GM21529 (cell line): ENCODE measurements at regions not wholly inside any gene's neighbourhood (a gene's known extent, or its start where the extent isn't known, plus 50 kb on each side); places are given as distances from the start of the nearest gene placed in this dataset.
"Not testable (repeated sequence)": the region's sequence is repeated elsewhere in the genome, so short reads cannot be mapped to it uniquely, and the experiment has no call there.

Source experiments
- ATAC-seq: cut with Tn5 transposase; IDR thresholded peaks from one replicate; pipeline ENCODE4 v1.9.1; 2021; ENCODE audit not compliant: unreplicated experiment

DNA sequence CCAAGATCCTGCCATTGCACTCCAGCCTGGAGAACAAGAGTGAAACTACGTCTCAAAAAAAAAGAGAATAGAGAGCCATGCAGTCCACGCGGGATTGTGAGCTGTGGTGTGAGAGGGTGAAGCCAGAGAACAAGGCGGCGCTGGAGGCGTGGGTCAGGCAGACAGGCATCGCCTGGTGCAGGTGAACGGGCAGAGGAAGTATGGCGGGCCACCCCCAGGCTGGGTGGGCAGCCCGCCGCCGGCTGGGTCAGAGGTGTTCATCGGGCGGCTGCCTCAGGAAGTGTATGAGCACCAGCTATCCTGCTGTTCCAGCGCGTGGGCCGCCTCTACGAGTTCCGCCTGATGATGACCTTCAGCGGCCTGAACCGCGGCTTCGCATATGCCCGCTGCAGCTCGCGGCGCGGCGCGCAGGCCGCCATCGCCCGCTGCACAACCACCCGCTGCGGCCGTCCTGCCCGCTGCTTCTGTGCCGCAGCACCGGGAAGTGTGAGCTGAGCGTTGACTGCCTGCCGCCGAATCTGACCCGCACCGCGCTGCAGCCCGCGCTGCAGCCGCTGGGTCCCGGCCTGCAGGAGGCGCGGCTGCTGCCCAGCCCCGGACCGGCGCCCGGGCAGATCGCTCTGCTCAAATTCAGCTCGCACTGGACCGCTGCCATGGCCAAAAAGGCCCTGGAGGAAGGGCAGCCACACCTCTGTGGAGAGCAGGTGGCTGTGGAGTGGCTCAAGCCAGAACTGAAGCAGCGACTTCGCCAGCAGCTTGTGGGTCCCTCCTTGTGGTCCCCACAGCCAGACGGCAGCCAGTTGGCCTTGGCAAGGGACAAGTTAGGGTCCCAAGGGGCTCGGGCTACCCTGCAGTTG, 95.5 kb upstream of the PLEKHM1 start:
- peak; percentile 26 for ATAC-seq

- ATAC-seq = not testable (repeated sequence)
Observed at GRCh38 chr17:45586651-45586934, 96.1 kb upstream of the PLEKHM1 start.

GRCh38 chr17:45592433-45592923, 102.0 kb upstream of the PLEKHM1 start:
- peak; percentile 49 for ATAC-seq

DNA sequence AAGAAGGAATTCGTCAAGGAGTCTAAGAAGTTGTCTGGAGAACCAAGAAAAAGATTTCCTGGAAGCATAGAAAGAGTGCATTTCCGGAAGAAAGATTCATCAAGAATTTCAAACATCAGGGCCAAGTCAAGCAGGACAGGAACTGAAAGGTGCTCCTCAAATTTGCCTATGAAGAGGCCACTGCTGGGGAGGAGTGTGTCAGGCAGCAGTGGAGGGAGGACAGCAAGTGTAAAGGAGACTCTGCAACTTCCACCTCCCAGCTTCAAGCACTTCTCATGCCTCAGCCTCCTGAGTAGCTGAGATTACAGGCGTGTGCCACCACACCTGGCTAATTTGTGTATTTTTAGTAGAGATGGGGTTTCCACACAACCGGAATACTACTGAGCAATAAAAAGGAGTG, 105.8 kb upstream of the PLEKHM1 start:
- ATAC-seq = not testable (repeated sequence)

DNA sequence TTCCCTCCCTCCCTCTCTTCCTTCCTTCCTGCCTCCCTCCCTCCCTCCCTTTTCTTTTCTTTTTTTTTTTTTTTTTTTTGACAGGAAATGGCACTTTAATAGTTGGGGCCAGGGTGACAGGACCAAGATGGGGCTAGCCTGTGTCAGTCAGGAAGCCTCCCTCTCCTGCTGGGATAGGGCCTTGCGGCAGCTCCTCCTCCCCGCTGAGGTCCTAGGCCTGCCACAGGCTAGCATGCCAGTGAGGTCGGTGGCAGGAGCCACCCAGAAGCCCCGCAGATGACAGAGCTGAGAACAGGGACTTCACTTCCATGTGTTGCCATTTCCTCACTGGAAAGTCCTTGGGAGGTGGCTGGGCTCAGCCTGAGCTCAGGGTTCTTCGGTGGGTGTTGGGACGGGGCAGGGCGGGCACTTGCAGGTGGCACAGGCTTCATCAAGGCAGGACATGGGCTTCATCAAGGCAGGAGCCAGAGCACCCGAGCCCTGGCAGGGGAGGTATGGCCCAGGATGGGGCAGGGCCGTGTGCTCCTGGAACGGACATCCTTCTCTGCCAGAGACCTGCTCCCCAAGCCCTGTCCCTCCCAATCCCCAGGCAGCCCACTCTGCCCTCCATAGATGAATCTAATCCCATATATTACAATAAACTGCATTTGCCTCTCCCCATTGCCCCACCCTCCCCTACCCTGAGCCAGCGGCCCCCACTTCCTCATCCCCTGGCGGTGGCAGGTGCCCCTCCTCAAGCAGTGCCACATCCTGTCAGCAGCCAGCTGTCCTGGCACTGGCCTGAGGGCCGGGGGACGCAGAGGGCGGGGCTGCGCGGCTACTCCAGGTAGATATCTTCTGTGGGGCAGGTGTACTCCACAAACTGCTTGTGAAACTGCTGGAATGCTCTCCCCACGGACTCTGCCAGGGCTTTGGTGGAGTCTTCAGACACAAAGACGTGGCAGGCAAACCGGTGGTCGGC, 109.8 kb upstream of the PLEKHM1 start:
- not testable (repeated sequence) for ATAC-seq

DNA sequence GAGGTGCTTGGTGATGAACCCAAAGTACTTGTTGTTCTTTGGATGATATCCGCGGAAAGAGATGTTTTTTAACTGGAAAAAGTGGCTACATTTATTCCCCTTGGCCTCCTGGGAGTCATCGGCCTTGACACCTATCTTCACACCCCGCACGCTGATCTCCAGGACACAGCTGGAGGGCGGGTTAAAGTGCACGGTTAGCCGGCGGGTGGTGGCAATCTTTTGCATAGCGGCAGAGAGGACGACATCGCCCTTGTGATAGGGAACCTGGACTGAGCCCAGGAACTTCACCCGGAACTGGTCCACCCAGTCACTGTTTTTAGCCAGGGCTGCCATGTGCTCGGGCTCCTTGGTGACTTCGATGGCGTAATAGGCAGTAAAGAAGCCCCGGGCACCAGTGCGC, 110.5 kb upstream of the PLEKHM1 start:
- not testable (repeated sequence) for ATAC-seq

DNA sequence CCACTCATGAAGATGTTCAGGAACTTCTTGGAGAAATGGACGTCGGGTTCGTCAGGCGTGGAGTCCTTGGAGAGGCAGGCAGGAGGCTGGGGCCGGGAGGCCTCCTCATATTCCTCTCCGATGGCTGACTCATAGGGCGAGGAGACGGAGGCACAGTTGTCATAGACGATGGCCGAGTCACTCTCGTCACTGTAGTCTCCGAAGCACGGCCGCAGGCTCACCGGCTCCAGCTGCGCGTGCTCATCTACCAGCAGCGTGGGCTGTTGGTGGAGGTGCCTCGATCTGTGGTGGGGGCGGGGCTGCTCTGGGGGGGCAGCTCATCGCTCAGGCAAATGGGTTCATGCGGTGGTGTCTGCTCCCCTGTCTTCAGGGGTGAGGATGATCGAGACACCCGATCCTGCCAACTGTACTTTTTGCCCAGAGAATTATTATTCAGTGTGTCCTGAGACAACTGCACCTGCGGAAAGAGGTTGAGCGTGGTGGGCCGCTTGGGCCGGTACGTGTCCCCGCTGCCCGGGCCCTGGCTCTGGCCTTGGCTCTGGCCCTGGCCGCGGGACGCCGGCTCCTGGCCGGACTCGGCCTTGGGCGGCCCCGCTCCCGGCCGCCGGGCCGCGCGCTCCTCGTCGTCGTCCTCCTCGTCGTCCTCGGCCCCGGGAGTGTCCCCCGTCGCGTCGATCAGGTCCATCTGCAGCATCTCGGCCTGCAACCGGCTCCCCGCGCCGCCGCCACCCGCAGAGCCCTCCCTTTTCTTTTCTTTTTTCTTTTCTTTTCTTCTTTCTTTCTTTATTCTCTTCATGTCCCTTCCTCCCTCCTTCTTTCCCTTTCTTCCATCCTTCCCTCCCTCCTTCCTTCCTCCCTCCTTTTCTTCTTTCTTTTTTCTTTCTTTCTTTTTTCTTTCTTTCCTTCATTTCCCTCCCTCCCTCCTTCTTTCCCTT, 111.4 kb upstream of the PLEKHM1 start:
- not testable (repeated sequence) for ATAC-seq

DNA sequence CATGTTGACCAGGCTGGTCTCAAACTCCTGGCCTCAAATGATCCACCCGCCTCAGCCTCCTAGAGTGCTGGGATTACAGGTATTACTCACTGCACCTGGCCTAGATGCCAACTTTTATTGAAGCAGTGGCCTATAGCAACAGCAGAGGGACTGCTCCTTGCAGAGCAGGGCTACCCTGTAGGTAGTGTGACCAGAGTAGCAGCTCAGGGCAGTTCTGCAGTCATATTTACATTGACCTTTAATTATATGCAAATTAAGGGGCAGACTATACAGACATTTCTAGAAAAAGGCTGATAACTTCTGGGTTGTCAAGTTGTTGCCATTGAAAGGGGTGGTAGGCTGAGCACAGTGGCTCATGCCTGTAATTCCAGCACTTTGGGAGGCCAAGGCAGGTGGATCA, 115.2 kb upstream of the PLEKHM1 start:
- ATAC-seq = not testable (repeated sequence)

DNA sequence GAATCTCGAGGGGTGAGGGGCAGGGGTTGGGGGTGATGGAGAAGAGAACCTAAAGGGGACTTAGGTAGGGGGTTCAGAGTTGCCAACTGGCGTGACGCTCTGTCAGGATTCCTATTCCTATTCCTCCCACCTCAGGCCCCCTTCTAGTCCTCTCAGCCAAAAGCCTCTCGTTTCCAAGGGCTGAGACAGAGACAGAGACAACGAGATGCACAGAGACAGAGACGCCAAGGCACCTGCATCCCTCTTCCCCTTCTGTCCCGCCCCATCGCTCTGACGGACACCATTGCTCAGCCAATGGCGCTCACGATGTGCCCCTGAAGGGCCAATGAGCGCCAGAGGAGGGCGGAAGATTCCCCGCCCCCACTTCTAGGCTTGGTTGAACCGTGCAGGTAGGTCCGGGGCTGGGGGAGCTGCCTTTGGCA, 129.5 kb upstream of the PLEKHM1 start:
- peak; percentile 98 for ATAC-seq

DNA sequence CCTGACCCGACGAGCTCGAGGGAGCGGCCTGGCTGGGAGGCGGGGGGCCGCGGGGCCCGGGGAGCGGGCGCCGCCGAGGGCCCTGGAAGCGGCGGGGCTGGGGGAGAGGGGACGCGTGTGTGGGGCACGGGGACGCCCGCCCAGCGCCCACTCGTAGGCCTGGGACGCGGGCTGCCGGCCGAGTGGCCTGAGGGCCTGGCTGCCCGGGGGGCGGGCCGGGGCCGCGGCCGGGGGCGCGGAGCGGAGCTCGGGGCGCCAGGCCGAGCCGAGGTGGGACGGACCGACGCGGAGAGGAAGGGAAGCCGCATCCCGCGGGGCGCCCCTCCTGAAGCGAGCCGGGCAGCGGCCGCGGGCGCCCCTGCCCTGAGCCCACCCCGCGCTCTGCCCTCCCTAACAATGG, 129.9 kb upstream of the PLEKHM1 start:
- peak; percentile 34 for ATAC-seq

DNA sequence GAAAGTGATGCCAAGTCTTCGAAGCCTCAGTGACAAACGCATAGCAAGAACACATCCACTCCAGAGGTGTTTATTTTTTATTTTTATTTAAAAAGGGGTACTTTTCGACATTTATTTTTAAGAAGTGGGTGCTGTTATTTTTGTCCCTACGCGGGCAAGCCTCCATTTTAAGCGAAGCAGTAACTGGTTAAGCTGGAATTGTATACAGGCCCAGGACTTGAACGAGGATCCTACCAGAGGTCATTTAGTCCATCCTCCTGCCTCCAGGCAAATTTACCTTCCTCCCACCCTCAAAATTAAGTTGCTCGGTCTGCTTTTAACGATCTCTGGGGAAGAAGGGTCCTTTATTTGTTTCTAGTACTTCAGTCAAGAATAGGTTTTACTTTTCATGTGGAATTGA, 130.6 kb upstream of the PLEKHM1 start:
- ATAC-seq = not testable (repeated sequence)

DNA sequence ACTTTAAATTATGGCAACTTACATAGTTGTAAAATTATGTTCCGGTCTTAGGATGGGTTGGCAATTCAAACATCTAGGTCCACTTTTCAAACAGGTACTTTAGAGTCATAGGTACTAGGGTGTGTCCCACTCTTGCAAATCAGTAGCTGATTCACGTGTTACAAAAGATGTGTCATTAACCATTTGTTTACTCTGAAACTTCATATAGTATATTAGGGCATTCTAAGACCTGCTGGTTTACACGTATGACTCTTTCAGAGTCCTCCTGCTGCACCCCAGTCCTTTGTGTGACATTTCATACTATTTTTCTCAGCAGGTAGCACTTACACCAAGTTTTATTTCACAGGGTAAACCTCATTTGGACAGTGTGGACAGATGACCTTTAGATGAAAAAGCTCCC, 131.8 kb upstream of the PLEKHM1 start:
- not testable (repeated sequence) for ATAC-seq

GRCh38 chr17:45628019-45628418, 137.5 kb upstream of the PLEKHM1 start:
- ATAC-seq = no peak

DNA sequence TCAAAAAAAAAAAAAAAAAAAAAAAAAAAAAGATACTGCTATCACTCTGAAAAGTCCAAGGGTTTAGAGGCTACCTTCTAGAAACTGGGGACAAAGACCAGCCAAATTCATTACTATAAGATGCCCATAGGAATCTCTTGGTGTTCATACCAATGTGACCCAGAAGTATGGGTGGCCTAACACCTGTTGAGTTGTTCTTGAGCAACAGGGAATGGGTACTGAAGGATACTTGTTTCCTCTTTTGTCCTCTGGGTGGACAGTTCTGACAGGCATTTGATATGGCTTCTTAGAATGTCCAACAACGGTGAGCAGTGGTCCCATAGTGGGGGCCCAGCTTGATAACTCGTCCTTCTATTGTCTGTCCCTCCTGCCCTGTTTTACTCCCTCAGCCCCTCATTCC, 141.4 kb upstream of the PLEKHM1 start:
- no peak for ATAC-seq

DNA sequence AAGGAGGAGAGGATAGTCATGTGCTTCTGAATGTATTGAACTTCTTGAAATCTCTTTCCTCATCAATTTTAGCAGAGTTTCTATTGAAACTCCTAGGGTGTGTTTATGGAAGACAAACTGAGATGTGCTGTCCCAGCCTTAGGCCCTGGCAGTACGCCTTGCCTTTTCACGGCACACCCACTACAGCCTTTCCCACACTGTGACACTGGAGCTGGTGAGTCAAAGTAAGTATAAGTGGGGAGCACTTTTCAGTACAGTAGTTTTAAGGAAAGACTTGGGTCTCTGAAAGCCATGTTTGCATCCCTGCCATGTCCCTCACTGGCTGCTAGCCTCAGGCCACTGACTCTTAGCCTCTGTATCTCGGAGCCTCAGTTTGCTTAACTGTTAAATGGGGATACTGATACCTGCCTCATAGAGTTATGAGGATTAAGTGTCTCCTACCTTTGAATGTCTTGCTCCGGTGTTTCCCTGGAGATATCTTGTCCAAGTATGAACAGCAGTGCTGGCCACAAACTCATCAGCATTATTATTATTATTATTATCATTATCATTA, 144.7 kb upstream of the CRHR1 start:
- no peak for ATAC-seq

- no peak for ATAC-seq
Observed at GRCh38 chr17:45640141-45640850, 143.8 kb upstream of the CRHR1 start.

- no peak for ATAC-seq
Observed at GRCh38 chr17:45641541-45641940, 142.6 kb upstream of the CRHR1 start.

- no peak for ATAC-seq
Observed at GRCh38 chr17:45643591-45643990, 140.5 kb upstream of the CRHR1 start.

- ATAC-seq = not testable (repeated sequence)
Observed at GRCh38 chr17:45644637-45645036, 139.5 kb upstream of the CRHR1 start.

DNA sequence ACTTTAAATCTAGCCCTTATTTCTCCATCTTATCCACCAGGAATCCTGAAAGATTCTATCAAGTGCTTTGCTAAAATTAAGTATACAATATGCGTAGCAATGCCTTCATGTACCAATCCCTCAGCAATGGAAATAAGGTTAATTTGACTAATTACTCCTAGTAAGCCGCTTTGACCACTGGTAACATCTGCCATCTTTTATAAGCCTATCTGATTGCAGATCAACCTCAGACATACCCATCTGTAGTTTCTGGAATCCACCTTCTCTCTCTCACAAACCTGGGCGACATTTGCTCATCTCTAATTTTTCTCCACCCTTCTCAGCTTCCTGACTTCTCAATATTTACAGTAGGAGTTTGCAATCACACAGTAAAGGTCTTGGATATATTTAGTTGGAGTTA, 138.8 kb upstream of the CRHR1 start:
- ATAC-seq = no peak
